HG03342 (cell line): ENCODE measurements at regions not wholly inside any gene's neighbourhood (a gene's known extent, or its start where the extent isn't known, plus 50 kb on each side); places are given as distances from the start of the nearest gene placed in this dataset.
"Not testable (repeated sequence)": the region's sequence is repeated elsewhere in the genome, so short reads cannot be mapped to it uniquely, and the experiment has no call there.

Source experiments
- ATAC-seq: cut with Tn5 transposase; IDR thresholded peaks from one replicate; pipeline ENCODE4 v1.9.1; 2021; ENCODE audit warnings: mild to moderate bottlenecking, moderate library complexity; ENCODE audit not compliant: unreplicated experiment

DNA sequence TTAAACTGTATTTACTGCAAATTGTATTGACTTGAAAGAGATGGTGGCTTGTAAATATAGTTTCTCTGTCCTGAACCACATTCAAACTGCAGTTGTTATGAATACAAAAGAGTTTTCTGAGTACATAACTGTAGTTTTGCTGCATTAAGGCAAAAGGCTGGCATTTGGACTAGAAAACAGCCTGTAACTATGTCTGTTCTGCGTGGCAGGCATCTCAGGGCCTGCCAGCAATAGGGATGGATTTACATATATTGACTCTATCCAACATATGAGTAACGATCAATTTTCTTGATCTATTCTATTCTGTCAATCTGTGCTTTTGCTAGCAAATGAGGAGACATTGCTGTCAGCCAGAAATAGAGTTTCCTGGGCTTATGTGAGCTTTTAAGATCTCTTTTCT is 174.6 kb downstream of the TMEM26 start:
- no peak for ATAC-seq

DNA sequence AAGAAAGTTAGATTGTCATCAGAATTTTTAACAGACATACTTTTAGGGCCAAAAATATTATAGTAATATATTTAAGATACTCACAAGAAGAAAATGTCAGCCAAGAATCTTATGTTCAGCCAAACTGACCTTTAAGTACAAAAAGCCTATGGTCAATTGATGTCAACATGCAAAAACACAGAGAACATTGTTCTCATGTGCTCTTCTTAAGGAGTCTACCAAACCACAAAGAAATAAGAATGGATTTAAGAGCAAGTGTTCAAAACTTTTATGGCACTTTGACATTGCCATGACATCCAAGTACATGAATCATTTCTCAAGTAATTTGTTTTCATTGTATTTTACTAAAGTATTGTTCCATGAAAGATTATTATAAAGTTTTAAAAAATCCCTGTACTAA is 180.4 kb downstream of the TMEM26 start:
- no peak for ATAC-seq

DNA sequence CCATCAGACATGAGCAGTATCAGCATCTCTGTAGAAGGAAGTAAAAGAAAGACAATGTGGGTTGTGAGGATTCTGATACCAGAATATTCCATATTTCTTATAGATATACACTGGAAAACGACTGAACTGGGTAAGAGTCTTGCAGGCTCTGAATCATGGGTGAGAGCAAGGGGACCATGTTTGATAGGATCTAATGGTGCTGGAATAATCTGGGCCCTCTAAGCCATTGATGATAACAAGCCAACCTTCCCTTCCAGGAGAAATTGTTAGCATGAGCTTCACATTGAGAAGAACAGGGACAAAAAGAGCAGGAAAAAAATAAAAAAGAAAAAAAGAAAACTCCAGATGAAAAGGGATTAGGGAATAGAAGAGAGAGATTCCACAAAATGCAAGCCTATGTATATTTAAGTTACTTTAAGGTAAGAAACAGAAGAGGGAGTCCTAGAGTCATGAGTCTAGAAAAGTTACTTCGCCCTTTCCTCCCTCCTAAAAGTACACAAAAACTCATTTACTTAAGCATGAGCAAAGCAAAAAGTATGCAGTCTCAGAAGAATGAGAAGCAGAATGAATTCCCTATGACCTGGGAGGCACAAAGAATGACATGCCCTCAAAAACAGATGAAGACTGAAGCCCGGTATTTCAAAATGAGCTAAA is 181.9 kb downstream of the TMEM26 start:
- no peak for ATAC-seq

DNA sequence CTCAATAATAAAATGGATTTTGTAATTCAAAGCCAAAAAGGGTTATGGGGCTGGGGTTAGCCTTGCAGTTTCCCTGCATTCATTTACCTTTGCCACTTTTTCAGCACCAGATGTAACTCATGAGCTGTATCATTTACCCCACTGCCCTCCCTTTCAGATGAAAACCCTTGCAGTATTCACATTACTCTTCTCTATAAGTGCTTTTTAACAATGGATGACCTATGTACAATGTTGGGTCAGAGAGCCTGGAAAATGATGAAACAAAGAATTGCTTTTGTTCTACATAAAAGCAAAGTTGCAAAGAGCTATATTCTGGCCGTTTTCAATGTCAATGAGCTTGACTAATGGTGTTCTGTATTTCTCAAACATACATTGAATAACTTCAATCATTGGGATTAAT is 189.7 kb downstream of the TMEM26 start:
- no peak for ATAC-seq

DNA sequence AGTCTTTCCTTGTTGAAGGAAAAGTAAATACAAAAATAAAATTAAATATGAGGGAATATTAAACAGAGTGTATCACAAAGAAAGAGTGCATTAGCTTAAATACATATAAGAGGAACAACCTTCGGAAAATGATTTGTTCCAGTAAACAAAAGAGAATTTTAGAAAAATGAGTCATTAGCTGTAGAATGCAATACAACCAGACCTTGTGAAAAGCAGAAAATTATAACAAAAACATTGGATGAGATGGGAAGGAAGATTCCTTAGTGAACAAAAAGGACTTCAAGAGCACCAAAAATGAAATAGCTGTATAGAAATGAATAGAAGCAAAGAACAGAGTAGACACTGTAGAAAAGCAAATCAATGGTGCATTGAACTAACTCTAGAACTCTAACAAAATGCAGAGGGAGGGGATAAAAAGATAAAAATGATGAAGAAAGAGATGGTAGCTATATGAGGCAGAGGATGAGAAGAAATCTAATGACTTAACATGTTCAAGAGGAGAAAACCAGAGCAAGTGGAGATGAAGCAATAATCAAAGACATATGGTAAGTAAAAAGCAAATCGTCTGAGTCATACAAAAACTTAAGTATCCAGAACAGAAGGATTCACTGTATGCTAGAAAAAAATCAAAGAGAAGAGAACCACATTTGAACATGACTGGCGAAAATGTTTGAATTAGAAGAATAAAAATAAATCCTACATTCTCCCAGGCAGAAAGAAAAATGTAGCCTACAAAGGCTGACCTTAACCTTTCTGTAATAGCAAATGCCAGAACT is 190.5 kb downstream of the TMEM26 start:
- ATAC-seq: no peak

DNA sequence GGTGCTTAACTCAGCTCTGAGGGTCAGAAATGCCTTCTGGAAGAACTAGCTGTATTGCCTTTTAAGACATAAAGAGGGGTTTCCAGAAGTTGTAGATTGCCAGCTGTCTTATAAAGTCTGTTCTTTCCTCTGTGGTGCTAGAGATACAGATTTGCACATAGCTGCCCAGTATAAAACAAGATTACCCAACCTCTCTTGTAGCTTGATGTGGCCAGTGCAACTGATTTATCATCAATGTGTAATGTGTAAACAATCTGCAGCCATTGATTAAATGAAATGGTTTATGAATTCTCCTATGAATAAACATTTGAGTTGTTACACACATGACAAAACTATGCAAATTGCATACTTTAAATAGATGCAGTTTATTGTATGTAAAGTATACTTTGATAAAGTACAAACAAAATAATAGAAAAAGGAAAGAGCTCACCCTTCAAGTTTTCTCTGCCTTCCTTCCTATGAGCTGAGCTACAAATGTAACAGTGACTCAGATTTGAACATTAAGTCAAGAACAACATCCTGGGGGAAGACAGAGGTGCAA is 195.2 kb downstream of the TMEM26 start:
- ATAC-seq: no peak

DNA sequence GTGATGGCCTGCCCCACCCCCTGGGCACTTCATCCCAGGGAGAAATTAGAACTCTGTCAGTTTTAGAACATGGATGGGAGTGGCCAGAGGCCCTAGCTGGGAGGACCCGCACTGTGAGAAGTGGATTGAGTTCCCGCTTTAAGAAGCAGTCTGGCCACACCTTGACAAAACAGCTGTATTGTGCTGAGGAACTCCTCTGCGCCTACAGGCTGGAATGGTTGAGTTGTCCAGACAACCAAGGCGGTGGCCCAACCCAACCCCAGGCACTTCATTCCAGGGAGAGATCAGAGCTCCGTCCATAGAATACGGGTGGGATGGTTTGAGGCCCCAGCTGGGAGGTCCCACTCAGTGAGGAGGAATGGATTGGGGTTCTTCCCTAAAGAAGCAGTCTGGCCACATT is 196.0 kb downstream of the TMEM26 start:
- no peak for ATAC-seq

DNA sequence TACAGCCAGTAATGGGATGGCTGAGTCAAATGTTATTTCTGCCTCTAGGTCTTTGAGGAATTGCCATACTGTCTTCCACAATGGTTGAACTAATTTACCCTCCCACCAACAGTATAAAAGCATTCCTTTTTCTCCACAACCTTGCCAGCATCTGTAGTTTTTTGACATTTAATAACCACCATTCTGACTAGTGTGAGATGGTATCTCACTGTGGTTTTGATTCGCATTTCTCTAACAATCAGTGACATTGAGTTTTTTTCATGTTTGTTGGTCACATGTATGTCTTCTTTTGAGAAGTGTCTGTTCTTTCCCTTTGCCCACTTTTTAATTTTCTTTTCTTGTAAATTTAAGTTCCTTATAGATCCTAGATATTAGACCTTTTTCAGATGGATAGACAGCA is 200.9 kb downstream of the TMEM26 start:
- ATAC-seq: not testable (repeated sequence)

DNA sequence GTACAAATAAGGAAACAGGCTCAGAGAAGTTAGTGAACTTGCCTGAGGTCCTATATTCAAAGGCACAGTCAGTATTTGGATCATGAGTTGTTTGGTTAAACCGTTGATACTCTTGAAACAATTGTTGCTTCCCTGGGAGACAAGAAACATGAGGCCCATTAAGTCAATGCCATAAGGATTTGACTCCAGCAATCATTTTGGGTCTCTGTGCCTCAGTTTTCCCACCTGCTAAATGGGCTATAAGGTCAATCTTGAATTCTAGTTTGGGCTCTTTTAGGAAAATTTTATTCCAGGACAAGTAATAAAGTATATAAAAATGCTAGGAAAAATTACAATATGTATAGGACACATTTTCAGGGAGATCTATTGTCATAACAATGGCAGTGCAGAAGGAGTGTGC is 202.1 kb downstream of the TMEM26 start:
- ATAC-seq: no peak

DNA sequence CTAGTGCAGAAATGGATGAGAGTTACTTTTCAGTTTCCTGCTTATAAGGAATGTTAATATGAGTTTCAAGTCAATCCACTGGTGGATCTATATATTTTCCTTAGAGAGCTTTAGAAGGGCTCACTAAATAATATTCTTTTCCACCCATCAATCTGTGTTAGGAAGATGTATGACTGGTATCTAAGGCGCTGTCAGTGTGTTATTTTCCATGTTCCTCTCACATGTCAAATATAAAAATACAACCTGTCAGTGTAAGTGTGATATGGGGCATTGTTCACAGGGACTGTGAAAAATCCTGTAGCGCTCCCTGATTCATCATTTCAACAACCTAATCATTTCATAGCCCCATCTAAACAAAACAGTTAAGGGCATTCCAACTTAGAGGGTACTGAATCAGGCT is 203.1 kb downstream of the TMEM26 start:
- no peak for ATAC-seq

DNA sequence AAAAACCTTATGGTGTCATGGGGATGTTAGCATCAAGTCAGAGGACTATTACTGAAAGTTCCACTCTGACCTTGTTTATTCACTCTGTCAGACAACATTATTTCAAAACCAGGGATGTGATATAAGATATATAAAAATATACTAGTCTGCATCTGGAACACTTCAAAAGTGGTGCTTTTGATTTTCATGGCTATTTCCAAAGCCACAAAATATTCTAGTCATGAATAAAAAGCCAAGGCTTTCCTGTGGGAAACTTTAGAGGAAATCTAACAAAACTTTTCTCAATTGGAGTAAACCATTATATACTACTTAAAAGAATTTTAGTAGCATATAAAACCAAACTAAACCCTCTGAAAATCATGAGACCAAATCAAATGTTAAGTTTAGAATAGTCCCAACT is 205.2 kb downstream of the TMEM26 start:
- ATAC-seq: no peak

DNA sequence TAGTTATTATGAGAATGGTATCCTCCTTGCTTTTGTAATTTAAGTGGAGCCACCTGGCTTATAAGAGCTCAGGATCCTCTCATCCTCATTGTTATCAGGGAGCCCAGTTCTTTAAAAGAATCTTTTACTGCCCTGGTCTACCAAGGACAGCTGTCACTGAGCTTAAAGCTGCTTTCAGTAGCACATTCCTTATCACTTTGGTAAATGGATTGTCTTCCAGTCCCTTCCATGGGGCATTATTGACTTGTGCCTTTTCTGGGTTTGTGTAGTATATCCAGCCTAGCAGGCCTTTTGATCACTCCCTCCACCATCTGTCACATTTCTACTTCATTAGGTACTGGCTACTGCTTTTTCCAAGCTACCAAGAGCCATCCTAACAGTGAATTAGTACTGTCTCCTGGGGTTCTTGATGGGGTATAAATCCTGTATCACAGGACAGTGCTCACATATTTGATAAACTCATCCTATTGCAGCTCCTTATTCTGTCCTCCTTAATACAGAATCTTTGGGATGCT is 208.9 kb downstream of the TMEM26 start:
- ATAC-seq: no peak

DNA sequence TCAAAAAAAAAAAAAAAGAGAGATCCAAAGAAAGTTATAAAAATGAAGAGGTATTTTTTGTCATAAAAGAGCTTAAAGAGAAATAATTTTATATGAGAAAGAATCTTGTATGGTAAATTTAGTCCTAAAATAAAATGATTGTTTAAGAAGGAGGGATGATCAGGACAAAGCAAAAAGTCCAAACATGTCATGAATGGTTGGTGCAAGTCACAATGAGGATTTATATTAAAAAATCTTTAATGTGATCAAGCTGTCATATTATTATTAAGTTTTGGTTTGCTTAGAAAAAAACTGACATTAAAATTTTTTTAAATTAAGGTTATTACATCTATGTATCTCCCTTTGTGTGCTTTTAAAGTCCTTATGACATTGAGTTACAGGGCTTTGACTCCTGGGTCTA is 220.4 kb downstream of the TMEM26 start:
- ATAC-seq: no peak

DNA sequence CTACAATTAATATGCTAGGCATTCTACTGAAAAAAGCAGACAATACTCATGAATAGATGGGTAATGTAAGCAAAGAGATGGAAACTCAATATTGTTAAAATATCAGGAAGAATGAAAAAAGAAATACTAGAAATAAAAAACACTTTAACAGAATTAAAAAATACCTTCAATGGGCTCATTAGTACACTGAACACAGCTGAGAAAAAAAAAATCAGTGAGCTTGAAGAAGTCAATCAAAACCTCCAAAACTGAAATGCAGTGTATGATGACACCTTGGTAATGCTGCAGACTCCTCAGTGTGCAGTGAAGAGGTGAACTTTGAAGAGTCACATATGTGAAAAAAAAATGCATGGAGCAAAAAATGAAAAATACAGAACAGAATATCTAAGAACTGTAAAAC is 227.2 kb downstream of the TMEM26 start:
- ATAC-seq: no peak

DNA sequence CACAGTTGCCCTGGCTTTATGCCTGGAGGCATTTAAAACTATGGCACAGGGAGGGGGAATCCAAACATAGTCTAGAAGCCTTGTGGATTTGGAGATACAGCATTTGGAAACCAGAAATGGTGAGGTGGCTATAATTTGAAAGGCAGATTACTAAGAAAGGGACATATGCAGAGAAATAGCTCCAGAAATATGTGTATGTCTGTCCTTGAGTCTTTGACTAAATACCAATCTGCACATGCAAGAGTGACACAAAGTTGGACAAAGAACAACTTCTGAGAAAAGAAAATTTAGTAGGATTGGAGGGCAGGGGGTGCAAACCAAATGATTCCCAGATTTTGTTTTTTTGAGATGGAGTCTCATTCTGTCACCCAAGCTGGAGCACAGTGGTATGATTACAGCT is 229.6 kb downstream of the TMEM26 start:
- no peak for ATAC-seq

DNA sequence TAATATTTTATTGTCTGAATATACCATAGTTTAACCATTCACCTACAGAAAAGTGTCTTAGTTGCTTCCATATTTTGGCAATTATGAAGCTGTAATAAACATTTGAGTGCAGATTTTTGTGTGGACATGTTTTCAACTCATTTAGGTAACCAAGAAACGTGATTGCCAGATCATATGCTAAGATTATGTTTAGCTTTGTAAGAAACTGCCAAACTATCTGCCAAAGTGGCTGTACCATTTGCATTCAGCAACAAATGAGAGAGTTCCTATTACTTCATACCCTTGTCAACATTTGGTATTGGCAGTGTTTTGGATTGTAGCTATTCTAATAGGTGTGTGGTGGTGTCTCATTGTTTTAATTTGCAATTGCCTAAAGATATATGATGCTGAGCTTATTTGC is 233.5 kb downstream of the TMEM26 start:
- no peak for ATAC-seq

DNA sequence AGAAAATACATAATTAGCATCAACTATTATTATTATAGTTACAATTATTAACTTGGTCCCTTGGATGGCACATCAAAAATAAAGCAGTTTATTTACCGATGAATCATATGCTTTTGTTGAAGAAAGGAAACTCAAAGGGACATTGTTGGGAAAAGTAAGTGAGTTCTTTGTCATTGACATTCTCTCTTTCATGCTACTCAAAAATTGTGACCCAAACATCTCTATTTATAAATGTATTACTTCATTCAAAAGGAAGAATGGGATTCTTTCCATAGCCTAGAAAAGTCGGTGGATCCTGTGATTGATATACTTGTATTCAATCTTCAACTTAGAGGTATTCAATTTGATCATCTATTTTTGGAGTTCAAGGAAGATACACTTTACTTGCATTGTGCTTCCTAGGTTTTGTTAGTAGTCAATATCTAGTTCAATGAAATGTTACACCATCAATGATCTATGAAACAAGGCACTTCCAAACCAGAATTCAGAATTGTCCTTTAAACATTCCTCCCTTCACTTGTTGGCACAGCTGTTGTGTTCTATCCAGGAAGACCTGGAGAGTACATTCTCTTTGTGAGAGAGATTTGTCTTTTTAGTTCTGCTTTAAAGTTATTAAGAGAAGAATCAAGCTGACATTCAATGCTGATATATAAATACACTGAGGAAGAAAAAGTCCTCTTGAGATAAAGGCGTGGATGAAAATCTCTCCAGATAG is 235.2 kb downstream of the TMEM26 start:
- ATAC-seq: no peak

DNA sequence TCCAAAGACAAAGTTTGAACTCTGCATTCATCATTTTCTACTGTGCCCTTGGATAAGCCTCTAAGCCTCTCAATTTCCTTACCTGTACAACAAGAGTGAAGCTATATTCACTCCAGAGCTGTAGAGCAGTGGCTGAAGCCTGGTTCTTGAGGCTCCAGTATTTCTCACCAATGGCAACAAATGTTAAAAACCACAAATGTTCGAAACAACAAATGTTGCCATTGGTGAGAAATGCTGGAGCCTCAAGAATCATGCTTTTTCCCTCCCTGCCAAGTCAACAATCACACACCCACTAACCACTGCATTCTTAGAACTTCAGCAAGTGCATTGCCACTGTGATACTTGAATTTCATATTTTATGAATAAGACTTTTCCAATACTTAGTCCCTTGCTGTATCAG is 237.9 kb downstream of the TMEM26 start:
- no peak for ATAC-seq

DNA sequence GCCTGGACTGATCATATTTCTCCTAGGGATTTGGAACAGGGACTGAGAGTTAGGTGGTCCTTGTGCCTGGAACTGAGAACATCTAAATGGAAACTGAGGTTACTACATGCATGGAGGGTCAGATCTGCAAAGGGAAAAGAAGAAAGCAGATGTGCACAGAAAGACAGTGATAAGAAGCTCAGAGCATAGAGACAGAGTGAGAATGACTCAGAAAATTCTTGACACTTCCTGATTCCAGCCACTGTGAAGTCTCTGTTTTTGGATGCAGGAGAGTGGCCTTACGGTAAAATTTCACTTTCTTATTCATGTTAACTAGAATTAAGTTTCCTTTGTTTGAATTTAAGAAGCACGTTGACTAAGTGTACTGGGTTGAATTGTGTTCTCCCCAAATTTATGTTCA is 241.7 kb downstream of the TMEM26 start:
- no peak for ATAC-seq

DNA sequence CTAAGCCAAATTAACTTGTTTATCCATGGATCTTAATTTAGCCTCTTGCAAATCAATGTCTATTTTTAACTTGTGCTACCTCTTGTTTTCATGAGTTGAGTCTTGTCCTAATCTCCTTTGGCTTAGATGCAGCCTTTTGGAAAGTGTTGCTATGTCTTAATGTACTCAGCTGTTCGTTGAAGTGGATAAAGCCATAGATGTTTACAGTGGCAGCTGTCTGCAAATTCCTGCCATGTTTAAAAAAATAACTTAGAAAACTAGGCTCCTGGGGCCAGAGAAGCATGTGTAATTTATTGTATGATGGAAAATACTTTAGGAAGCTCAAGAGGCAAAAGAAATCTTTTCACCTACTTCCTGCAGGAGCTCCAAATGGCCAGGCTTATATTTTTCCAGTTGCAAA is 253.1 kb upstream of the RHOBTB1 start:
- no peak for ATAC-seq

DNA sequence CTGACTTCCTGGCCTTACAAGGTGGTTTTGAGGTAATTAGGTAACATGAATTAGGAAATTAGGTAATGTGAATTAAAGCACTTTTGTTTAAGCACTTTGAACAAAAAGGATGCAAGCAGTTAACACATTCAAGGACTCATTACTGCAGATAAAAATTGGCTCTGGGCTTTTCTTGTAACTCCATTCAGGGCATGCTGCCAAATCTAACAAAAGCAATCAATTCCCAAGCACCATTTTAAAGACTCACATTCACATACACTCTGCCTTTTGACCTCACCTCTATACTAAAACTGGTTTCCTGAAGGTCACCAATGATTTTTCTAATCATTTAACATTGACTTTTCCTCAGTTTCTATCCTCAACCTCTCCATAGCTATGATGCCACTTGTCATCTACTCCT is 251.2 kb upstream of the RHOBTB1 start:
- no peak for ATAC-seq

DNA sequence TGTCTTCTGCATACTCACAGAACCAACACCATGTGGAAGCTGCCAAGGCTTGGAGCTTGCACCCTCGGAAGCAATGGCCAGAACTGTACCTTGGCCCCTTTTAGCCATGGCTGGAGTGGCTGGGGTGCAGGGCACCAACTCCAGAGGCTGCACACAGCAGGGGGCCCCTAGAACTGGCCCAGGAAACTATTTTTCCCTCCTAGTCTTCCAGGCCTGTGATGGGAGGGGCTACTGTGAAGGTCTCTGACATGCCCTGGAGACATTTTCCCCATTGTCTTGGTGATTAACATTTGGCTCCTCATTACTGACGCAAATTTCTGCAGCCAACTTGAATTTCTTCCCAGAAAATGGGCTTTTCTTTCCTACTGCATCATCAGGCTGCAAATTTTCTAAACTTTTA is 248.6 kb upstream of the RHOBTB1 start:
- ATAC-seq: not testable (repeated sequence)
